Ishikawa (cell line): ENCODE measurements at regions not wholly inside any gene's neighbourhood (a gene's known extent, or its start where the extent isn't known, plus 50 kb on each side); places are given as distances from the start of the nearest gene placed in this dataset.

ENCODE experiments used
- CEBPB ChIP-seq: IDR thresholded peaks from 2 replicates; pipeline ENCODE4 v1.6.1; 2012
- CREB1 ChIP-seq: IDR thresholded peaks from 2 replicates; pipeline ENCODE4 v1.6.1; 2012; ENCODE audit warnings: low read depth
- EGR1 ChIP-seq: IDR thresholded peaks from 2 replicates; pipeline ENCODE4 v1.6.1; 2012
- EP300 ChIP-seq: IDR thresholded peaks from 2 replicates; pipeline ENCODE4 v1.6.1; 2012; ENCODE audit warnings: borderline replicate concordance
- FOXM1 ChIP-seq: IDR thresholded peaks from 2 replicates; pipeline ENCODE4 v1.6.1; 2012; ENCODE audit warnings: low read depth, borderline replicate concordance
- NFIC ChIP-seq: IDR thresholded peaks from 2 replicates; pipeline ENCODE4 v1.6.1; 2012
- RAD21 ChIP-seq: IDR thresholded peaks from 2 replicates; pipeline ENCODE4 v1.6.1; 2012; ENCODE audit warnings: low read depth
- TAF1 ChIP-seq: IDR thresholded peaks from 2 replicates; pipeline ENCODE4 v1.6.1; 2012; ENCODE audit warnings: low read depth, mild to moderate bottlenecking
- TCF12 ChIP-seq: IDR thresholded peaks from 2 replicates; pipeline ENCODE4 v1.6.1; 2012; ENCODE audit warnings: low read depth
- TEAD4 ChIP-seq: IDR thresholded peaks from 2 replicates; pipeline ENCODE4 v1.6.1; 2012
- YY1 ChIP-seq: IDR thresholded peaks from 2 replicates; pipeline ENCODE4 v1.6.1; 2012; ENCODE audit warnings: low read depth
- ZBTB7A ChIP-seq: IDR thresholded peaks from 2 replicates; pipeline ENCODE4 v1.6.1; 2012; ENCODE audit warnings: low read depth
- TF ChIP-seq, protein P1 (sequence below): IDR thresholded peaks from 2 replicates; pipeline ENCODE4 v1.6.1; 2012
- TF ChIP-seq, protein P2 (sequence below): IDR thresholded peaks from 2 replicates; pipeline ENCODE4 v1.6.1; 2012
- TF ChIP-seq, protein P3 (sequence below): IDR thresholded peaks from 2 replicates; pipeline ENCODE4 v1.6.1; 2012; ENCODE audit warnings: low read depth, mild to moderate bottlenecking

DNA sequence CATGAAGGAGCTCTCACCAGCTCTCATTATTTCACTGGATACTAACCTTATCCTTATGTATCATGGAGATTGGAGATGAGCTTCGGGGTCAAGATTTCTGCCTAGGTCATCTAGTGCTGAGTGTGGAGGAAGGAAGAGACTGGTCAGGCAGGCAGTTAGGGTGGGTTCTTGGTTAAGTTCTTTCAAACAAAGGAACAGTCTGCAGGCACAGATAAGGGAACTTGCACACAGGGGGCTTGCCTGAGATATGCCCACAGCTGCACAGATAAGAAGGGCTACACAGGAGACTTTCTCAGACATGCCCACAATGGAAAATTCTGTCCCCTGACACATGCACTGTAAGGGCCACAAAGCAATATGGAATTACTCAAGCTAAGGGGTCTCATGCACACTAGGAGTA, 904.1 kb downstream of the NLGN4X start:
- TF ChIP-seq TCF12 (no peak), CREB1 (no peak), YY1 (no peak), ZBTB7A (no peak), TAF1 (no peak), EGR1 (no peak), TEAD4 (no peak), EP300 (no peak), FOXM1 (no peak), NFIC (no peak)
- TF ChIP-seq, protein P1, sequence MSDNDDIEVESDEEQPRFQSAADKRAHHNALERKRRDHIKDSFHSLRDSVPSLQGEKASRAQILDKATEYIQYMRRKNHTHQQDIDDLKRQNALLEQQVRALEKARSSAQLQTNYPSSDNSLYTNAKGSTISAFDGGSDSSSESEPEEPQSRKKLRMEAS, result no peak
- TF ChIP-seq, protein P2, sequence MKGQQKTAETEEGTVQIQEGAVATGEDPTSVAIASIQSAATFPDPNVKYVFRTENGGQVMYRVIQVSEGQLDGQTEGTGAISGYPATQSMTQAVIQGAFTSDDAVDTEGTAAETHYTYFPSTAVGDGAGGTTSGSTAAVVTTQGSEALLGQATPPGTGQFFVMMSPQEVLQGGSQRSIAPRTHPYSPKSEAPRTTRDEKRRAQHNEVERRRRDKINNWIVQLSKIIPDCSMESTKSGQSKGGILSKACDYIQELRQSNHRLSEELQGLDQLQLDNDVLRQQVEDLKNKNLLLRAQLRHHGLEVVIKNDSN, result no peak

DNA sequence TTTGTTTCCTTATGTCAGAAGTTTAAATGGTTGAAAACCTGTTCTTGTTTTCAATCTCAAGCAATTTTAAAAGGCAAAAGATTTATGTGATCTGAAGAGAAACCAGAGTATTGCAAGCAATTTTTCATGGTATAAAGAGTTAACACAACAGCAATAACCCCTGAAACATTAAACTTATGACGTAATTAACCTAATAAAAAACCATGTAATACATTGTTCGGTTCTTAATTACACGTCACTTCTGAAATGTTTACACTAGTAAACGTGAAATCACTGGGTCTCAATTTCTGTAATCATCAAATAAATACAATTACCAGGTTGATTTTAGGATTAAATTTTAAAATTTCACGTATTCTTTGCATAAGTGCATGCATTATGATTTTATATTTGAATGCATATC, 914.5 kb downstream of the NLGN4X start:
- no peak for TF ChIP-seq YY1
- TF ChIP-seq, protein P2, result no peak
- TF ChIP-seq RAD21, result no peak
- TF ChIP-seq EGR1, result no peak
- no peak for TF ChIP-seq CREB1
- TF ChIP-seq EP300, result no peak
- TF ChIP-seq ZBTB7A, result no peak
- TF ChIP-seq, protein P3, sequence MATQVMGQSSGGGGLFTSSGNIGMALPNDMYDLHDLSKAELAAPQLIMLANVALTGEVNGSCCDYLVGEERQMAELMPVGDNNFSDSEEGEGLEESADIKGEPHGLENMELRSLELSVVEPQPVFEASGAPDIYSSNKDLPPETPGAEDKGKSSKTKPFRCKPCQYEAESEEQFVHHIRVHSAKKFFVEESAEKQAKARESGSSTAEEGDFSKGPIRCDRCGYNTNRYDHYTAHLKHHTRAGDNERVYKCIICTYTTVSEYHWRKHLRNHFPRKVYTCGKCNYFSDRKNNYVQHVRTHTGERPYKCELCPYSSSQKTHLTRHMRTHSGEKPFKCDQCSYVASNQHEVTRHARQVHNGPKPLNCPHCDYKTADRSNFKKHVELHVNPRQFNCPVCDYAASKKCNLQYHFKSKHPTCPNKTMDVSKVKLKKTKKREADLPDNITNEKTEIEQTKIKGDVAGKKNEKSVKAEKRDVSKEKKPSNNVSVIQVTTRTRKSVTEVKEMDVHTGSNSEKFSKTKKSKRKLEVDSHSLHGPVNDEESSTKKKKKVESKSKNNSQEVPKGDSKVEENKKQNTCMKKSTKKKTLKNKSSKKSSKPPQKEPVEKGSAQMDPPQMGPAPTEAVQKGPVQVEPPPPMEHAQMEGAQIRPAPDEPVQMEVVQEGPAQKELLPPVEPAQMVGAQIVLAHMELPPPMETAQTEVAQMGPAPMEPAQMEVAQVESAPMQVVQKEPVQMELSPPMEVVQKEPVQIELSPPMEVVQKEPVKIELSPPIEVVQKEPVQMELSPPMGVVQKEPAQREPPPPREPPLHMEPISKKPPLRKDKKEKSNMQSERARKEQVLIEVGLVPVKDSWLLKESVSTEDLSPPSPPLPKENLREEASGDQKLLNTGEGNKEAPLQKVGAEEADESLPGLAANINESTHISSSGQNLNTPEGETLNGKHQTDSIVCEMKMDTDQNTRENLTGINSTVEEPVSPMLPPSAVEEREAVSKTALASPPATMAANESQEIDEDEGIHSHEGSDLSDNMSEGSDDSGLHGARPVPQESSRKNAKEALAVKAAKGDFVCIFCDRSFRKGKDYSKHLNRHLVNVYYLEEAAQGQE, result no peak
- no peak for TF ChIP-seq NFIC
- TF ChIP-seq TEAD4, result no peak
- TF ChIP-seq, protein P1, result no peak
- TF ChIP-seq TAF1, result no peak
- TF ChIP-seq TCF12, result no peak
- no peak for TF ChIP-seq CEBPB
- no peak for TF ChIP-seq FOXM1

DNA sequence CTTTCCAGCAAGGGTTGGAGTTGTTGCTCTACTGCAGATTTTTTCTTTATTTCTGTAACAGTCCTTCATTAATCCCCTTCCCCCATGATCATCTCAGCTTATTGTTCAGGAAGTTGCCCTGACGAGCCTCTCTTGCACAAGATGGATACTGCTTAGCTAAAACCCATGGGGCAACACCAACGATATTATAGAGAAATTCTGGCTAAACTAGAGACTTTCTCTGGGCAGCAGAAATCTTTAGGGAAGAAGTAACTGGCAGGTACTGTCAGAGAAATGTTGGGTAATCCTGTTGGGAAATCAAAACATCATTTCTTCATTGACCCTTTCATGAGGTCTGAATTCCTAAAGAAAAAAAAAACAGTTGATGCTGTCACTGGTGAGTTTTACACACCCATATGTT, 921.3 kb downstream of the NLGN4X start:
- no peak for TF ChIP-seq YY1
- no peak for TF ChIP-seq TCF12
- TF ChIP-seq EP300, result no peak
- no peak for TF ChIP-seq NFIC
- no peak for TF ChIP-seq TAF1
- TF ChIP-seq, protein P3, result no peak

DNA sequence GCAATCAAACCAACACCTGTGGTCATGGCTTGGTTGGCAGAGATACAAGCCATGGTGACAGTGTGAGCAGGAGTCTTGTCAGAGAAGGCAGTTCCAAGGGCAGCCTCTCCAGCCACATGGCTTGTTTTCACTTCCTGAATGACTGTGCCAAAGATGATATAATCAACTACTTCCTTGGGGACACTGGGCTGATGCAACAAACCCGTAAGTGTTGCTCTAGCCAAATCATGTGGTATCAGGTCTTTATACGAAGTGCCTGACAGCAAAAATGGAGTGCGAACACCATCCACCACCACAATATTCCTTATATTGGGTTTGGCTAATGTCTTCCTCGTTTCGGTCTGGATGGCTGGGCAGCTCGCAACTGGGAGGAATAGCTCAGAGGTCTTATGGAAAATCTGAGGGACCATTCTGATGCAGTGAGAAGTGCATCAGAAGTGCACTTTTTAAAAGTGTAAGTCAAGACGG, 922.0 kb downstream of the NLGN4X start:
- TF ChIP-seq YY1, result no peak
- TF ChIP-seq NFIC, result no peak
- no peak for TF ChIP-seq TEAD4

DNA sequence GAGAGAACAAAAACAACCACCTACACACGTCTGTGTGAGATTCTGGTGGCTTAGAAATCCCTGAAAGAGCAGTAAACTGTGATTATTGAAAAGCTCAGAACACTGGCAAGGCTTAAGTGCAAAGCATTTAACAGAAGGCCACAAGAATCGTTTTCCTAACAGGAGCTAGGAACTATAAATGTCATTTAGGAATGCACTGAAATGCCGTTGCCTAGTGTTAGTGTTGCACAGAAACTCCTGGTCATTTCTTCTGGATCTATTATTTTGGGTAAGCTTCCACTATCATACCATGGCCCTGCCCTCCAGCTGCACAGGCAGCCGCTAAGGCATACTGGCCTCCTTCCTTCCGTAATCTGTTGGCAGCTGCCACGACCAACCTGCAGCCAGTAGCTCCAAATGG, 923.2 kb downstream of the NLGN4X start:
- TF ChIP-seq, protein P2, result no peak
- TF ChIP-seq TAF1, result no peak
- TF ChIP-seq YY1, result no peak
- no peak for TF ChIP-seq CREB1

DNA sequence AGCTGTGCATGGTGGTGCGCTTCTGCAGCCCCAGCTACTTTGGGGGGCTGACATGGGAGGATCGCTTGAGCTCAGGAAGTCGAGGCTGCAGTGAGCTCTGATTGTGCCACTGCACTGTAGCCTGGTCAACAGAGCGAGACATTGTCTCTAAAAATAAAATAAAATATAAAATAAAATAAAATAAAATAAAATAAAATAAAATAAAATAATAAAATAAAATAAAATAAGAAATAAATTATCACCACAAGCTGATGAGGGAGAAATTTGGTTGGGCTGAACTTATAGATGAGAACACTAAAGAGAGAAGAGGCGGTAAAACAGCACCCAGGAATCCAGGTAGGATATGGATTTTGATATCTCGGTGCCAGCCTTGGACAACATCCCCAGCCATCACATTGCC, 933.7 kb downstream of the NLGN4X start:
- no peak for TF ChIP-seq TCF12
- no peak for TF ChIP-seq CREB1
- TF ChIP-seq, protein P1, result no peak

DNA sequence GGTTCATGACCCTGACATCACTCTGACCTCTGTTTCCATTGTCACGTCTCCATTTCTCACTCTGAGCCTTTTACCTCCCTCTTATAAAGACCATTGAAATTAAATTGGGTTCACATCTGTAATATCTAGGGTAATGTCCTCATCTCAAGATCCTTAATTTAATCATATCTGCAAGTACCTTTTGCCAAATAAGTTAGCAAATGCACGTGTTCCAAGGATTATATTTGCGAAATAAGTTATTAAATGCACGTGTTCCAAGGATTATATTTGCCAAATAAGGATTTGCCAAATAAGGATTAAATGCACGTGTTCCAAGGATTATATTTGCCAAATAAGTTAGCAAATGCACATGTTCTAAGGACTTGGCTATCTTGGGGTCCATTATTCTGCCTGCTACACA, 938.0 kb downstream of the NLGN4X start:
- TF ChIP-seq EGR1 (no peak), CEBPB (no peak), YY1 (no peak), NFIC (no peak), CREB1 (no peak), TAF1 (no peak), ZBTB7A (no peak), FOXM1 (no peak), RAD21 (no peak)
- TF ChIP-seq, protein P1, result no peak
- TF ChIP-seq, protein P3, result no peak
- TF ChIP-seq, protein P2, result no peak
